CD14-positive monocyte (primary cell): ENCODE measurements at regions not wholly inside any gene's neighbourhood (a gene's known extent, or its start where the extent isn't known, plus 50 kb on each side); places are given as distances from the start of the nearest gene placed in this dataset.

Experiments
- DNase-seq, 3 donors: peaks; one replicate each; pipeline ENCODE4 v3.0.0-alpha.2; 2011 to 2022
- H2AFZ ChIP-seq: 2 replicates; pipeline ENCODE4 v1.6.0; 2012; ENCODE audit warnings: mild to moderate bottlenecking, low read depth, low read length, inconsistent platforms; ENCODE audit not compliant: insufficient read depth, poor library complexity, severe bottlenecking
- H3K27ac ChIP-seq, 2 donors: 1 replicate in 1 of 2; 2 replicates in 1 of 2; pipeline ENCODE4 v1.5.1; 2012 to 2013; ENCODE audit warnings: low read length in 2 of 2, control low read depth in 1 of 2, inconsistent platforms in 1 of 2, low read depth in 1 of 2, mild to moderate bottlenecking in 1 of 2
- H3K27me3 ChIP-seq, 2 donors: one replicate each; pipeline versions ENCODE4 v1.6.0 to v1.6.1; 2011 to 2013; ENCODE audit warnings: low read length in 2 of 2; ENCODE audit not compliant: control insufficient read depth in 2 of 2, insufficient read depth in 2 of 2
- H3K36me3 ChIP-seq, 2 donors: replicated peaks in 1 of 2; 1 replicate in 1 of 2; 2 replicates in 1 of 2; pipeline versions ENCODE4 v1.5.1 to v1.6.1; 2012 to 2013; ENCODE audit warnings: low read length in 2 of 2, control low read depth in 1 of 2, inconsistent platforms in 1 of 2, mild to moderate bottlenecking in 1 of 2; ENCODE audit not compliant: insufficient read depth in 2 of 2, control insufficient read depth in 1 of 2
- H3K4me1 ChIP-seq, 2 donors: 1 replicate in 1 of 2; 2 replicates in 1 of 2; pipeline versions ENCODE4 v1.5.1 to v1.6.1; 2012 to 2013; ENCODE audit warnings: low read length in 2 of 2, control low read depth in 1 of 2, inconsistent platforms in 1 of 2, mild to moderate bottlenecking in 1 of 2, moderate library complexity in 1 of 2; ENCODE audit not compliant: insufficient read depth in 2 of 2, control insufficient read depth in 1 of 2
- H3K4me2 ChIP-seq: replicated peaks from 2 replicates; pipeline ENCODE3; 2012; ENCODE audit warnings: low read length, moderate library complexity, mild to moderate bottlenecking; ENCODE audit not compliant: poor library complexity, severe bottlenecking; ENCODE audit errors: extremely low read depth
- H3K4me3 ChIP-seq, 3 experiments: fragments of 200-600 bp in 1 of 3; sonication (generic) in 1 of 3; replicated peaks in 1 of 3; 1 replicate in 2 of 3; 2 replicates in 1 of 3; pipeline ENCODE4 v1.5.1; 2011 to 2013; ENCODE audit warnings: low read length in 3 of 3, mild to moderate bottlenecking in 3 of 3, control low read depth in 2 of 3, low read depth in 2 of 3, inconsistent platforms in 1 of 3, moderate library complexity in 1 of 3
- H3K79me2 ChIP-seq: 2 replicates; pipeline ENCODE4 v1.6.0; 2012; ENCODE audit warnings: mild to moderate bottlenecking, control low read depth, inconsistent platforms, low read length, moderate library complexity; ENCODE audit not compliant: insufficient read depth
- H3K9ac ChIP-seq: 2 replicates; pipeline ENCODE4 v1.6.0; 2017; ENCODE audit warnings: low read length, mild to moderate bottlenecking; ENCODE audit not compliant: insufficient read depth, poor library complexity, severe bottlenecking
- H3K9me3 ChIP-seq, 2 donors: replicated peaks in 1 of 2; 1 replicate in 1 of 2; 2 replicates in 1 of 2; pipeline versions ENCODE4 v1.5.1 to v1.6.1; 2012 to 2013; ENCODE audit warnings: low read length in 2 of 2, control low read depth in 1 of 2; ENCODE audit not compliant: control insufficient read depth in 1 of 2, insufficient read depth in 1 of 2
- H4K20me1 ChIP-seq: 2 replicates; pipeline ENCODE4 v1.6.0; 2012; ENCODE audit warnings: mild to moderate bottlenecking, low read length, control low read depth, moderate library complexity; ENCODE audit not compliant: insufficient read depth
- H3K27ac Mint-ChIP-seq, 7 donors: one replicate each; pipeline ENCODE4 v1.8.0; 2020; ENCODE audit warnings: mild to moderate bottlenecking in 7 of 7, mixed read lengths in 7 of 7, moderate library complexity in 6 of 7, inconsistent platforms in 2 of 7
- H3K27me3 Mint-ChIP-seq, 3 donors: one replicate each; pipeline ENCODE4 v1.8.0; 2021 to 2022; ENCODE audit warnings: low read depth in 3 of 3, mild to moderate bottlenecking in 3 of 3, mixed read lengths in 3 of 3, moderate library complexity in 3 of 3, inconsistent platforms in 1 of 3
- H3K36me3 Mint-ChIP-seq, 2 donors: one replicate each; pipeline ENCODE4 v1.8.0; 2020; ENCODE audit warnings: mixed read lengths in 2 of 2, inconsistent platforms in 1 of 2, mild to moderate bottlenecking in 1 of 2
- H3K4me1 Mint-ChIP-seq: one replicate; pipeline ENCODE4 v1.8.0; 2020; ENCODE audit warnings: mild to moderate bottlenecking, mixed read lengths
- H3K4me3 Mint-ChIP-seq, 2 donors: one replicate each; pipeline ENCODE4 v1.8.0; 2020; ENCODE audit warnings: mild to moderate bottlenecking in 2 of 2, mixed read lengths in 2 of 2, moderate library complexity in 1 of 2
- H3K9me3 Mint-ChIP-seq, 7 donors: one replicate each; pipeline ENCODE4 v1.8.0; 2020 to 2022; ENCODE audit warnings: mixed read lengths in 7 of 7, mild to moderate bottlenecking in 6 of 7, moderate library complexity in 6 of 7, inconsistent platforms in 2 of 7
- CTCF ChIP-seq: fragments of 200-600 bp; IDR thresholded peaks from one replicate; pipeline ENCODE4 v1.8.0; 2022; ENCODE audit warnings: antibody characterized with exemption, mild to moderate bottlenecking
- WGBS: methylation state at CpG from one replicate; pipeline ENCODE4 v1.1.5; 2013; ENCODE audit warnings: missing lambda C conversion rate; ENCODE audit not compliant: insufficient coverage; 5-methylcytosine and 5-hydroxymethylcytosine counted together
- intact Hi-C, 2 donors: fragments of 100-400 bp; cut with micrococcal nuclease; formaldehyde crosslinking; loops; one replicate each; pipeline versions ENCODE4 v1.15.0 to v1.15.1; 2023

GRCh38 chr4:124529131-124529530 is 183.4 kb downstream of the ANKRD50 start:
- Histone ChIP-seq H3K4me3 (no peak overlapping the region), H3K27ac (no peak overlapping the region), H2AFZ (no peak overlapping the region), H3K36me3 (no peaks in the 10 kb centered on the region), H3K9me3 (no peaks in the 10 kb centered on the region), H3K9ac (no peak overlapping the region), H3K79me2 (no peaks in the 10 kb centered on the region), H4K20me1 (no peaks in the 10 kb centered on the region), H3K27me3 (no peaks in the 10 kb centered on the region), H3K4me1 (no peaks in the 10 kb centered on the region), H3K4me2 (no peak overlapping the region)
- H3K27me3 Mint-ChIP-seq, result no peaks in the 10 kb centered on the region
- DNase-seq, result no peak
- TF ChIP-seq CTCF, result no peak
- no peak overlapping the region for H3K27ac Mint-ChIP-seq
- H3K9me3 Mint-ChIP-seq, result peaks cover 0 to 3% (median 1%) of the 10 kb centered on the region in 7 donors
- intact Hi-C loops, result no loop called here
- H3K36me3 Mint-ChIP-seq, result no peaks in the 10 kb centered on the region
- WGBS, result no CpG with 5 or more reads among the region's 1 CpG
- H3K4me1 Mint-ChIP-seq, result no peaks in the 10 kb centered on the region
- H3K4me3 Mint-ChIP-seq, result no peak overlapping the region

GRCh38 chr4:124530464-124531077 is 182.0 kb downstream of the ANKRD50 start:
- Histone ChIP-seq H3K9ac (no peak overlapping the region), H3K27ac (no peak overlapping the region), H3K4me1 (no peaks in the 10 kb centered on the region), H3K4me3 (no peak overlapping the region), H4K20me1 (no peaks in the 10 kb centered on the region), H3K79me2 (no peaks in the 10 kb centered on the region), H3K9me3 (no peaks in the 10 kb centered on the region), H2AFZ (no peak overlapping the region), H3K4me2 (no peak overlapping the region), H3K36me3 (no peaks in the 10 kb centered on the region), H3K27me3 (no peaks in the 10 kb centered on the region)
- no peak overlapping the region for H3K27ac Mint-ChIP-seq
- peaks cover 0 to 3% (median 0%) of the 10 kb centered on the region in 7 donors for H3K9me3 Mint-ChIP-seq
- no peak for DNase-seq
- H3K4me1 Mint-ChIP-seq, result no peaks in the 10 kb centered on the region
- H3K4me3 Mint-ChIP-seq, result no peak overlapping the region
- H3K36me3 Mint-ChIP-seq, result no peaks in the 10 kb centered on the region
- intact Hi-C loops, result no loop called here
- WGBS, result 100% methylated on average over 3 of the region's 5 CpGs
- H3K27me3 Mint-ChIP-seq, result no peaks in the 10 kb centered on the region
- TF ChIP-seq CTCF, result no peak
